Heart left ventricle (tissue), 16 donors: ENCODE measurements at regions not wholly inside any gene's neighbourhood (a gene's known extent, or its start where the extent isn't known, plus 50 kb on each side); places are given as distances from the start of the nearest gene placed in this dataset.
A peak's percentile ranks its signal among the peaks of the same experiment; 100 is the strongest.

Experiments used
- ATAC-seq, 4 donors: fragments of 200-7000 bp; cut with Tn5 transposase; one replicate each; pipeline ENCODE4 v1.9.1; 2020 to 2022; ENCODE audit warnings: moderate library complexity in 4 of 4, mild to moderate bottlenecking in 3 of 4, moderate number of reproducible peaks in 1 of 4
- DNase-seq, 5 donors: peaks; one replicate each; pipeline ENCODE4 v3.0.0-alpha.2; 2020
- H3K27ac ChIP-seq, 12 donors: fragments of 200-600 bp; sonication (generic) in 4 of 12; one replicate each; pipeline versions ENCODE4 v1.5.0 to v1.8.0; 2016 to 2022; ENCODE audit warnings: mild to moderate bottlenecking in 2 of 12
- H3K27me3 ChIP-seq, 9 donors: fragments of 200-600 bp; sonication (generic) in 2 of 9; one replicate each; pipeline versions ENCODE4 v1.5.1 to v1.8.0; 2016 to 2022; ENCODE audit warnings: mild to moderate bottlenecking in 3 of 9
- H3K36me3 ChIP-seq, 9 donors: fragments of 200-600 bp; sonication (generic) in 2 of 9; one replicate each; pipeline versions ENCODE4 v1.5.0 to v1.8.0; 2018 to 2022; ENCODE audit warnings: mild to moderate bottlenecking in 2 of 9
- H3K4me1 ChIP-seq, 12 donors: fragments of 200-600 bp; sonication (generic) in 4 of 12; one replicate each; pipeline versions ENCODE4 v1.5.0 to v1.8.0; 2016 to 2022; ENCODE audit warnings: mild to moderate bottlenecking in 3 of 12
- H3K4me3 ChIP-seq, 12 donors: fragments of 200-600 bp; sonication (generic) in 4 of 12; one replicate each; pipeline versions ENCODE4 v1.5.0 to v1.8.0; 2017 to 2022; ENCODE audit warnings: mild to moderate bottlenecking in 9 of 12, moderate library complexity in 4 of 12
- H3K9me3 ChIP-seq, 12 donors: fragments of 200-600 bp; sonication (generic) in 4 of 12; one replicate each; pipeline versions ENCODE4 v1.5.0 to v1.8.0; 2016 to 2022; ENCODE audit warnings: mild to moderate bottlenecking in 1 of 12
- CTCF ChIP-seq, 12 donors: fragments of 200-600 bp; sonication (generic) in 4 of 12; IDR thresholded peaks; one replicate each; pipeline versions ENCODE4 v1.5.0 to v1.8.0; 2018 to 2022; ENCODE audit warnings: antibody characterized with exemption in 12 of 12, mild to moderate bottlenecking in 5 of 12
- POLR2A ChIP-seq, 2 donors: fragments of 450-650 bp; IDR thresholded peaks; one replicate each; pipeline ENCODE4 v1.6.1; 2017; ENCODE audit warnings: antibody characterized with exemption in 2 of 2, mild to moderate bottlenecking in 2 of 2, moderate library complexity in 2 of 2
- WGBS, 4 donors: extraction: QIAGEN DNeasy Blood & Tissue Kit in 2 of 4; methylation state at CpG; one replicate each; pipeline versions ENCODE4 v1.1.5 to v1.1.7; 2013 to 2018; 5-methylcytosine and 5-hydroxymethylcytosine counted together
- intact Hi-C, 10 donors: fragments of 100-400 bp; cut with DNase I; formaldehyde crosslinking; loops; one replicate each; pipeline versions ENCODE4 v1.11.1 to v1.14.2; 2022
- donor health status: ischemic (EF 13 %, LVEDD 7.1; RV severe dilation, severe dysfunction).
- donor health status: healthy with polysubstance abuse.
- donor health status: DM: no; HTN: yes; CAD: no.
- donor health status: DM: no; HTN: no; CAD: no.
- donor health status: ischemic (EF 25% LVEDD 6.9; RV normal size, moderate dysfunction).
- donor health status: ischemic (EF 25% LVEDD 5.7; RV mildly dilated, moderate dysfunction).
- donor health status: healthy.
- donor health status: DM: yes; HTN: yes; CAD: no.
- donor health status: ischemic (EF 35%, LVEDD 5.7; RV mildly dilated, moderate dysfunction).
- donor health status: nonischemic (EF 11% LVEDD 7.7; RV severe dilation, severe dysfunction).
- donor health status: DM: yes; HTN: yes; CAD: no.
- donor health status: PGD.
- donor health status: ischemic (EF 29% LVEDD 5.4; RV normal size, mild dysfunction).
- donor health status: nonischemic (EF 23%, LVEDD 6.1; RV moderate dilation, normal function).

- intact Hi-C loops: no loop called here
- 92 to 95% (median 93%) methylated on average over 11 of the region's 11 CpGs for WGBS, 4 donors
- TF ChIP-seq POLR2A (IDR thresholded peaks at IDR 0.05) (no peak), CTCF (IDR thresholded peaks at IDR 0.05) (no peak)
- Histone ChIP-seq H3K36me3 (no peaks in the 10 kb centered on the region), H3K4me1 (peaks cover 0 to 8% (median 0%) of the 10 kb centered on the region in 12 donors), H3K4me3 (no peak overlapping the region), H3K27me3 (no peaks in the 10 kb centered on the region), H3K27ac (no peak overlapping the region), H3K9me3 (no peaks in the 10 kb centered on the region)
- DNase-seq (no peak), ATAC-seq (peak in 1 of 4 donors; percentile 31)
Measured at GRCh38 chr10:10845826-10846503, 171.7 kb upstream of the CELF2 start.

- no peaks in the 10 kb centered on the region for H3K27me3 ChIP-seq
- no peak for ATAC-seq
- DNase-seq: no peak
- no peaks in the 10 kb centered on the region for H3K36me3 ChIP-seq
- intact Hi-C loops: no loop called here
- no peak overlapping the region for H3K4me3 ChIP-seq
- H3K4me1 ChIP-seq: peaks cover 0 to 11% (median 0%) of the 10 kb centered on the region in 12 donors
- no peaks in the 10 kb centered on the region for H3K9me3 ChIP-seq
- H3K27ac ChIP-seq: no peak overlapping the region
- 80 to 90% (median 89%) methylated on average over 3 of the region's 3 CpGs for WGBS, 4 donors
- TF ChIP-seq POLR2A (IDR thresholded peaks at IDR 0.05) (no peak), CTCF (IDR thresholded peaks at IDR 0.05) (no peak)
Measured at GRCh38 chr10:10846504-10846900, 171.2 kb upstream of the CELF2 start.

- Histone ChIP-seq H3K4me3 (no peak overlapping the region), H3K27me3 (no peaks in the 10 kb centered on the region), H3K4me1 (peaks cover 0 to 13% (median 0%) of the 10 kb centered on the region in 12 donors), H3K27ac (no peak overlapping the region), H3K36me3 (no peaks in the 10 kb centered on the region), H3K9me3 (no peaks in the 10 kb centered on the region)
- WGBS, 4 donors: 58 to 71% (median 70%) methylated on average over 5 of the region's 5 CpGs
- intact Hi-C loops: no loop called here
- DNase-seq (no peak), ATAC-seq (no peak)
- TF ChIP-seq CTCF (IDR thresholded peaks at IDR 0.05) (no peak), POLR2A (IDR thresholded peaks at IDR 0.05) (no peak)
Measured at GRCh38 chr10:10847387-10847786, 170.3 kb upstream of the CELF2 start.

GRCh38 chr10:10848488-10849111 lies 169.1 kb upstream of the CELF2 start:
- Histone ChIP-seq H3K27me3 (no peaks in the 10 kb centered on the region), H3K36me3 (no peaks in the 10 kb centered on the region), H3K4me3 (no peak overlapping the region), H3K4me1 (peaks cover 0 to 13% (median 0%) of the 10 kb centered on the region in 12 donors), H3K27ac (peak overlapping the region in 1 of 12 donors; percentile 7), H3K9me3 (no peaks in the 10 kb centered on the region)
- ATAC-seq (peak in 1 of 4 donors; percentile 26), DNase-seq (peak in 1 of 5 donors; percentile 34)
- WGBS, 4 donors: 82 to 84% (median 84%) methylated on average over 13 of the region's 13 CpGs
- intact Hi-C loops: no loop called here
- TF ChIP-seq POLR2A (IDR thresholded peaks at IDR 0.05): no peak
- TF ChIP-seq CTCF (IDR thresholded peaks at IDR 0.05): no peak
